Panc1 (cell line): ENCODE measurements at regions not wholly inside any gene's neighbourhood (a gene's known extent, or its start where the extent isn't known, plus 50 kb on each side); places are given as distances from the start of the nearest gene placed in this dataset.

Experiments
- ATAC-seq: fragments of 200-7000 bp; cut with Tn5 transposase; 2 replicates; pipeline ENCODE4 v1.9.1; 2020; ENCODE audit warnings: mild to moderate bottlenecking, moderate library complexity
- BruUV-seq: library from RNA; stranded (reverse); fragments of 400-500 nt; replicated peaks from 2 replicates; lab custom pipeline; 2021; lab: Mats Ljungman, UMichigan
- CTCF ChIA-PET: fragments of 300-600 bp; sonication (Branson Sonifier 250); formaldehyde crosslinking; loops from one replicate; lab custom pipeline; 2022; ENCODE audit warnings: antibody characterized with exemption; lab: Charles Lee
- POLR2A ChIA-PET: fragments of 300-600 bp; sonication (Branson Sonifier 250); formaldehyde crosslinking; loops from one replicate; lab custom pipeline; 2022; ENCODE audit warnings: antibody characterized with exemption; lab: Charles Lee
- DNase-seq: peaks from one replicate; pipeline ENCODE4 v3.0.0-alpha.2; 2010; ENCODE audit warnings: low read depth, low spot score
- H3K27ac ChIP-seq: 2 replicates; pipeline ENCODE4 v1.5.1; 2011; ENCODE audit warnings: mild to moderate bottlenecking, low read length, inconsistent platforms
- H3K27me3 ChIP-seq: fragments of 200-500 bp; sonication (Bioruptor generic); 2 replicates; pipeline ENCODE4 v1.6.0; 2014; ENCODE audit warnings: low read length, inconsistent platforms; ENCODE audit not compliant: control insufficient read depth, insufficient read depth
- H3K36me3 ChIP-seq: fragments of 200-500 bp; sonication (Bioruptor generic); 2 replicates; pipeline ENCODE4 v1.5.1; 2014; ENCODE audit warnings: inconsistent platforms, mild to moderate bottlenecking, low read length, moderate library complexity; ENCODE audit not compliant: control insufficient read depth, insufficient read depth
- H3K4me1 ChIP-seq: 2 replicates; pipeline ENCODE4 v1.5.1; 2011; ENCODE audit warnings: inconsistent platforms, mild to moderate bottlenecking, low read length, moderate library complexity; ENCODE audit not compliant: control insufficient read depth, insufficient read depth
- H3K4me3 ChIP-seq, 2 experiments: 2 replicates each; pipeline ENCODE4 v1.5.1; 2011 to 2012; ENCODE audit warnings: low read depth in 2 of 2, low read length in 2 of 2, mild to moderate bottlenecking in 2 of 2, inconsistent platforms in 1 of 2, moderate library complexity in 1 of 2
- H3K9me3 ChIP-seq: fragments of 200-500 bp; sonication (Bioruptor generic); 2 replicates; pipeline ENCODE4 v1.5.1; 2014; ENCODE audit warnings: low read depth, mild to moderate bottlenecking, inconsistent platforms, low read length, moderate library complexity; ENCODE audit not compliant: control insufficient read depth, insufficient read depth
- CTCF ChIP-seq: fragments of 450-650 bp; IDR thresholded peaks from 2 replicates; pipeline ENCODE4 v1.5.1; 2017; ENCODE audit warnings: mild to moderate bottlenecking
- POLR2AphosphoS5 ChIP-seq: IDR thresholded peaks from 2 replicates; pipeline ENCODE4 v1.6.1; 2012; ENCODE audit warnings: mild to moderate bottlenecking, low read depth, low read length, moderate library complexity
- SIN3A ChIP-seq: IDR thresholded peaks from 2 replicates; pipeline ENCODE4 v1.6.1; 2012; ENCODE audit warnings: low read depth, mild to moderate bottlenecking, low read length, moderate library complexity, borderline replicate concordance; ENCODE audit not compliant: insufficient read depth
- TCF7L2 ChIP-seq: IDR thresholded peaks from 2 replicates; pipeline ENCODE4 v1.6.1; 2011; ENCODE audit warnings: mild to moderate bottlenecking, low read depth, low read length, inconsistent platforms
- in situ Hi-C: cut with HindIII; loops from 2 replicates; pipeline ENCODE4 v1.10.0; 2016; ENCODE audit warnings: low sequenced_read_pairs, low pct_unique_long_range_greater_than_20kb
- intact Hi-C: fragments of 100-400 bp; cut with micrococcal nuclease; formaldehyde crosslinking; loops from one replicate; pipeline ENCODE4 v1.10.0; 2022; ENCODE audit not compliant: unreplicated experiment
- TF ChIP-seq, protein P1 (sequence below), 2 experiments: IDR thresholded peaks; 2 replicates each; pipeline ENCODE4 v1.6.1; 2011 to 2012; ENCODE audit warnings: low read depth in 2 of 2, control low read depth in 1 of 2, low read length in 1 of 2, mild to moderate bottlenecking in 1 of 2, moderate library complexity in 1 of 2; ENCODE audit not compliant: insufficient read depth in 1 of 2

- CTCF ChIA-PET, result no interaction called here
- in situ Hi-C loops, result no loop called here
- Histone ChIP-seq H3K27ac (no peak overlapping the region), H3K9me3 (no peaks in the 10 kb centered on the region), H3K4me3 (no peak overlapping the region), H3K27me3 (no peaks in the 10 kb centered on the region), H3K36me3 (no peaks in the 10 kb centered on the region), H3K4me1 (no peaks in the 10 kb centered on the region)
- DNase-seq (no peak), ATAC-seq (no peak)
- no peak for TF ChIP-seq SIN3A
- TF ChIP-seq CTCF, result no peak
- no peak for TF ChIP-seq POLR2AphosphoS5
- TF ChIP-seq, protein P1, sequence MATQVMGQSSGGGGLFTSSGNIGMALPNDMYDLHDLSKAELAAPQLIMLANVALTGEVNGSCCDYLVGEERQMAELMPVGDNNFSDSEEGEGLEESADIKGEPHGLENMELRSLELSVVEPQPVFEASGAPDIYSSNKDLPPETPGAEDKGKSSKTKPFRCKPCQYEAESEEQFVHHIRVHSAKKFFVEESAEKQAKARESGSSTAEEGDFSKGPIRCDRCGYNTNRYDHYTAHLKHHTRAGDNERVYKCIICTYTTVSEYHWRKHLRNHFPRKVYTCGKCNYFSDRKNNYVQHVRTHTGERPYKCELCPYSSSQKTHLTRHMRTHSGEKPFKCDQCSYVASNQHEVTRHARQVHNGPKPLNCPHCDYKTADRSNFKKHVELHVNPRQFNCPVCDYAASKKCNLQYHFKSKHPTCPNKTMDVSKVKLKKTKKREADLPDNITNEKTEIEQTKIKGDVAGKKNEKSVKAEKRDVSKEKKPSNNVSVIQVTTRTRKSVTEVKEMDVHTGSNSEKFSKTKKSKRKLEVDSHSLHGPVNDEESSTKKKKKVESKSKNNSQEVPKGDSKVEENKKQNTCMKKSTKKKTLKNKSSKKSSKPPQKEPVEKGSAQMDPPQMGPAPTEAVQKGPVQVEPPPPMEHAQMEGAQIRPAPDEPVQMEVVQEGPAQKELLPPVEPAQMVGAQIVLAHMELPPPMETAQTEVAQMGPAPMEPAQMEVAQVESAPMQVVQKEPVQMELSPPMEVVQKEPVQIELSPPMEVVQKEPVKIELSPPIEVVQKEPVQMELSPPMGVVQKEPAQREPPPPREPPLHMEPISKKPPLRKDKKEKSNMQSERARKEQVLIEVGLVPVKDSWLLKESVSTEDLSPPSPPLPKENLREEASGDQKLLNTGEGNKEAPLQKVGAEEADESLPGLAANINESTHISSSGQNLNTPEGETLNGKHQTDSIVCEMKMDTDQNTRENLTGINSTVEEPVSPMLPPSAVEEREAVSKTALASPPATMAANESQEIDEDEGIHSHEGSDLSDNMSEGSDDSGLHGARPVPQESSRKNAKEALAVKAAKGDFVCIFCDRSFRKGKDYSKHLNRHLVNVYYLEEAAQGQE (IDR thresholded peaks at IDR 0.05; ENCODE audit: insufficient read depth in 1 of 2, low read depth in 2 of 2, low read length in 1 of 2), result no peak
- no peak for TF ChIP-seq TCF7L2
- POLR2A ChIA-PET, result interaction anchor here (0.6 kb wide), 1 partner anchor 29 kb away, joined by 3 read pairs; no protein-coding TSS in a partner anchor
- intact Hi-C loops, result no loop called here
- BruUV-seq, result no TSS peak
Observed at GRCh38 chr7:131029002-131029401, 295.0 kb upstream of the KLF14 start.

DNA sequence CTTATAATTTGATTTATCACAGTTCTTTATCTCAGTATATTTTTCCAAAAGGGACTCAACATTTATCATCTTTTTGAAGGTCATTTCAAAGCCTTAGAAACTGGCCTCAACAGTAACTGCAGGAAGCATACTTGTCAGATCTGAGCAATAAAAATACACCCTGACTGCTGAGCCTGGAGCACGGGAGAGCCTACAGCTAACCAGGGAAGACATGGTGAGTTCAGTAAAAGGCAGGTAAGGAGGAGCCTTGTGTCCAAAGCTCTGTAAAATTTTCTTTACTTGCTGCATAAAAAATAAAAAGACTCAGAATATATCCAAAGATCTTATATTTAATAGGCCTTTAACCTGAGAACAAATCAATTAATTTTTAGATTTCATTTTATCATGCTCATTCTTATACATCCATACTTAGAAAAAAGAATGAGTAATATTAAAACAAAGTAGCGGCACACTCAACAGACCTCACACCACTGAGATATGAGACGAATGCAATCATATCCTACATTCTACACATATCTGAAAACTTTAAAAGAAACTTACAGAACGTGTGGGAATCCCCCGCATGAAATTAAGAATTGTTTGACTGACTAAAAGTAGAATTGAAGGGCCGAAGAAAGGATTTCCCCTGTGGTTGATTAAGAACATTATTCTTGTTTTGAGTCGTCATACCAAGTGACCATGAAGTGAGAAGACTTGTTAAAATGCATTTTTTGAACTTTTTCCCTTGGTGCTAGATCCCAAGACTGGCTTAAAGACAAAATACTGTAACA, 296.4 kb upstream of the MKLN1 start:
- Histone ChIP-seq H3K27me3 (no peaks in the 10 kb centered on the region), H3K36me3 (no peaks in the 10 kb centered on the region), H3K4me3 (no peak overlapping the region), H3K4me1 (no peaks in the 10 kb centered on the region), H3K27ac (no peak overlapping the region), H3K9me3 (no peaks in the 10 kb centered on the region)
- DNase-seq (no peak), ATAC-seq (no peak)
- in situ Hi-C loops, result no loop called here
- ChIA-PET CTCF (no interaction called here), POLR2A (interaction anchor here (0.7 kb wide), 1 partner anchor 71 kb away, joined by 9 read pairs; no protein-coding TSS in a partner anchor)
- TF ChIP-seq CTCF (no peak), SIN3A (no peak), TCF7L2 (no peak), POLR2AphosphoS5 (no peak)
- TF ChIP-seq, protein P1 (IDR thresholded peaks at IDR 0.05; ENCODE audit: insufficient read depth in 1 of 2, low read depth in 2 of 2, low read length in 1 of 2), result no peak
- intact Hi-C loops, result no loop called here
- BruUV-seq, result no TSS peak
